SK-MEL-5 (cell line): ENCODE measurements at regions not wholly inside any gene's neighbourhood (a gene's known extent, or its start where the extent isn't known, plus 50 kb on each side); places are given as distances from the start of the nearest gene placed in this dataset.
"Not testable (repeated sequence)": the region's sequence is repeated elsewhere in the genome, so short reads cannot be mapped to it uniquely, and the experiment has no call there.

ENCODE experiments used
- DNase-seq: peaks from one replicate; pipeline ENCODE4 v3.0.0-alpha.2; 2016; ENCODE audit warnings: low read depth, low spot score
- in situ Hi-C: cut with HindIII; loops from 2 replicates; pipeline ENCODE4 v1.10.0; 2016; ENCODE audit warnings: low sequenced_read_pairs, high pct_unique_total_duplicates, low pct_unique_long_range_greater_than_20kb

DNA sequence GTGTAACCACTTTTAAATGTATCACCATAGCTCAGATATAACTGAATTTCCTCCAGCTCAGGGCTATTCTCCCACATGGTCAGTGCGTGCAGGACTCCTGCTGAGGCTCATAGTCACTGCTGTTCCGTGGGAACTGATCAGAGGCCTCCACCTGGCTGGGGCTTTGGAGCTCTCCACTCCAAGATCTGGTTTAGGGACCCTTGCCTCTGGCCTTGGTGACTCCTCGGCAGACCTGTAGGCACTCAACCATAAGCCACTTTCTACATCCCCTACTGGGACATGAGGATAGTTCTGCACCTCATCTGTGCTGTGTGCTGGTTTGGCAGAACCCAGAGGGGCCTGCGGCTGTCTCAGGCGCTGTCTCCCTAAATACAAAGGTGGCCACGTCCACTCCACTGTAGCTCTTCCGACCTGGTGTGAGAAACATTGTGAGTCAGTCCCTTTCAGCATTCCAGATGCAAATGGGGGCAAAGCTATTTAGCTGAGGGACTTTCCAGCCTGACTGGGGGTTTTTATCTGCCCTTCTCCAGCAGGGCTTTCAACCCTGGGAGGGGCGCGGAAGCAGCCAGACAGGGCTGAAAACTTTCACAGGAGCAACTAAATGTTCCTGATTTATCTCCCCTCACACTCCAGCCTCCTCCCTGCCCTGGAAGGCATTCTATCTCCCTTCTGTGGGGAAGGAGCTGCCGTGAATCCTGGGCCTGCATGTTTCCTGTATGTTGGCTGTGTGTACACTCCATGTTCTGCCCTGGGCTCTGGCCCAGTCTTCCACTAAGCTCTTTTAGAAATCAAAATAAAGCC, 218.3 kb upstream of the DAAM1 start:
- DNase-seq, result no peak
- in situ Hi-C loops, result no loop called here

- in situ Hi-C loops, result no loop called here
- DNase-seq, result no peak
These were observed 216.0 kb upstream of the DAAM1 start for GRCh38 chr14:58972233-58973017.

- no peak for DNase-seq
- in situ Hi-C loops, result no loop called here
These were observed 211.1 kb upstream of the DAAM1 start for GRCh38 chr14:58977366-58977765.

DNA sequence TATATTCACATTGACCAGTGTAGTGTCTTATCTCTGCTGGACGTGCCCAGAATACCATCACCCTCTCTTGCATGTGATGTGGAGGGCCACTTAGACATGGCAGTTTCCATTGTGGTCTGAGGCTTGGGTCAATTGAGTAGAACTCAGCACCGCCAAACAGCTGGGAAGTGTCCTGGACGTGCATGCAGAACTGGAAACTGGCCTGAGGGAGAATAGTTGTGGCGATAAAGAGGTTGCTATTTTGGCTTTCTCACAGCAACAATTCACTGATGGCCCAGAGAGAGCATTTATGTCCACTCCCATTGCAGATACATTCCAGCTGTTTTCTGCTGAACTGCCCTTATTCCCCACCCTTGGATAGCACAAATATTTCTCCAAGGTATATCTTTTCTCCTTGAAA, 210.1 kb upstream of the DAAM1 start:
- in situ Hi-C loops, result no loop called here
- no peak for DNase-seq

DNA sequence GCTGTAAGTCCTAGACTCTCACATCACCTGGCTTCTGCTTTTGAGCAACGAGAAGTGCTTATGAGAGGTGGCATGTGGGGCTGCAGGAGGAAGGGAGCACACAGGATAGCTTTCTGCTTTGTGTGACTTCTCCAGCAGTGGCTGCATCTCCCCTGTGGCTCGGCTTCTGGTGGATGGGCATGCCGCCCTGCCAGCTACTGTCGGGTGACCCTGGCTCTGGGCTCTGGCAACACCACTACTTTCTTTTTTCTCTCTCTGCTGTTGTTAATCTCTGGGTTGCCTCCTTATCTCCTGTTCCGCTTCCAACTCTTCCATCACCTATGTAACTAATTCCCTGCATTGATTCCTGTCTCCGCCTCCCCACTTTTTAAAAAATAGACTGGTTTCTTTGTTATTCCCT, 209.1 kb upstream of the DAAM1 start:
- DNase-seq, result no peak
- in situ Hi-C loops, result no loop called here

- DNase-seq, result no peak
- in situ Hi-C loops, result no loop called here
These were observed 206.6 kb upstream of the DAAM1 start for GRCh38 chr14:58981840-58982239.

DNA sequence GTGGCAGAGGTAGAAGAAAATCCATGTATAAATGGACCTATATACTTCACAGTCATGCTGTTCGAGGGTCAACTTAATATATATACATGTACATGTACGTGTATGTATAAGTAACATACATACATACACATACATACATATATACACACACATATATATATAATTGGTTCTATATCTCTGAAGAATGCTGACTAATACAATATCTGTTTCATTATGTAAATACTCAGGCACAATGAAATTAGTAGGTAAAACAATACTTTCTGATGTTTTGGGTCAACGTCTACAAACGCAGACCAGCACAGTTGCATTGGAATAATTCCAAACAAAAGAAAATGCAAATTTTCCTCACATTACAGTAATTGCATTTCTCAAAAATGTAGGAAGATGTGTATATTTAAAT, 202.7 kb upstream of the DAAM1 start:
- DNase-seq, result no peak
- in situ Hi-C loops, result no loop called here

- no peak for DNase-seq
- in situ Hi-C loops, result no loop called here
These were observed 200.9 kb upstream of the DAAM1 start for GRCh38 chr14:58987591-58987990.

GRCh38 chr14:58992935-58993334, 195.5 kb upstream of the DAAM1 start:
- in situ Hi-C loops, result no loop called here
- DNase-seq, result no peak

- no peak for DNase-seq
- in situ Hi-C loops, result no loop called here
These were observed 194.3 kb upstream of the DAAM1 start for GRCh38 chr14:58994130-58994529.

- in situ Hi-C loops, result no loop called here
- DNase-seq, result no peak
These were observed 184.5 kb upstream of the DAAM1 start for GRCh38 chr14:59004012-59004411.

DNA sequence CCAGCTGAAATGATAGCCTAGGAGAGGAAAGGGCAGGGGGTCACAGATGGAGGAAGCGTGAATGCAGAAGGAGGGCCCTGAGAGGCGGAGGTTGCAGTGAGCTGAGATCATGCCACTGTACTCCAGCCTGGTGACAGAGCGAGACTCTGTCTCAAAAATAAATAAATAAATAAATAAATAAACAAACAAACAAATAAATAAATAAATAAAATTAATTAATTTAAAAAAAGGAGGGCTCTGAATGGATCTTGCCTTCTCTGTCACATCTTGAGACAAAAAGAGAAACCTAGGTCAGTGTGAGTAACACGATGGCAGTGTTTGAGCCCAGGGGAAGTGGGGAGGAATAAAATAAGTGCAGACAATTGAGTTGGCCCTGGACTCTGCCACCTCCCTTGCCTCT, 182.3 kb upstream of the DAAM1 start:
- in situ Hi-C loops, DNase-seq: not testable (repeated sequence)

- in situ Hi-C loops, result no loop called here
- DNase-seq, result no peak
These were observed 178.5 kb upstream of the DAAM1 start for GRCh38 chr14:59009967-59010366.

DNA sequence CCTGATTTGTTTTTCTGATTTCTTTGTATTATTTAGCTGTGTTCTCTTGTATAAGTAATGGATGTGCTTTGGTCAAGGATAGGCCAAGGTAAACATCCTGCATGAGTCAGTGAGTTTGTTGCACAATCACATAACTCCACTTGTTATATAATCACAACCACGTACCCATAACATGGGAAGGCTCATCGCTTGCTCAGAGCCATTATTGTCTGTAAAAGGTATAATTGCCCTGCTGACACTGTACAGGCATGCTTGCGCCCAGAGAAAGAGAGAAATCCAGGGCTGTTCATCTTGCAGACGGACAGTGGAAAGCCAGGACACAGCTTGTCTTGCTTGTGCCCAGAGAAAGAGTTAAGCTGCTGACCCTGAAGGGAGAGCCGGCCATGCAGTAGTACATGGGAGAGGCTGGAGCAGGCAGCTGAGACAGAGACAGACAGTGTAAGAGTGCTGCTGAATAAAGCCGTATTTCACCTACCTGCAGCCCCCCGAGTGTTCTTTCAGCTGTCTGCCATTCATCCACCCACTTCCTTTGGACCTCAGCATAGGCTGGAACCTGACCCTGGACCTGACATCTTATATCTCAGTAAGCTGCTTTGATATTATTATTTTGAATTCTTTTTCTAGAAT, 174.7 kb upstream of the DAAM1 start:
- no peak for DNase-seq
- in situ Hi-C loops, result no loop called here

- in situ Hi-C loops, result no loop called here
These were observed 173.0 kb upstream of the DAAM1 start for GRCh38 chr14:59015482-59015881.

DNA sequence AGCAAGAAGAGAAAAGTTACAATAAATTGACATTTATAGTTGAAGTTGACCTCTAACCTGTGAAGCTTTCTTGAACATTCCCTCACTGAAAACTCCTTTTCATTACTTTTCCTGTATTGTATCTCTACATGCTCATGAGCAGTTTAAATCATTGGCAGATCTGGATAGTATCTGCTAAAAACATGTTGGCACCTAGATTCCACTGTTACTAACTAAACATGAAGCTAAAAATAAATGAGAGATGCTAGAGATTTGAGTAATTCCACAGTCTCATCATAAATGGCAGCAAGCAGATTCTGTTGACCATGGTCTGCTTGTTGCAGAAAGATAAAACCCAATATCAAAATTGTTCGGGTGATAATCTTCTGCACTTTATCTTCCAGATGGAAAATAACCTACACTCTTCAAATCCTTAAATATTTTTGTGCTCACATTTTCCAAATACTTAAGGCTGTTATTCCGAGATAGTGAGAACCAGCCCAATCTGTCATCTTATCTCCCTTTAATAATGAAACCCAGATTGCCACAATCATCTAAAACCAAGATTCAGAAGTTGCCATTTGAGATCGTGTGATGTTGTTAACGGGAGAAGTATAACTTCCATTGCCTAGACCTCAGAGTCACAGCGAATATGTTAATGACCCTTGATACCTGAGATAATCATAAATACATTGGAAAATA, 171.0 kb upstream of the DAAM1 start:
- no peak for DNase-seq
- in situ Hi-C loops, result no loop called here

More at GRCh38 chr14:59015482-59015881, 173.0 kb upstream of the DAAM1 start:
- DNase-seq, result no peak

GRCh38 chr14:59018460-59018859, 170.0 kb upstream of the DAAM1 start:
- in situ Hi-C loops, result no loop called here
- no peak for DNase-seq

GRCh38 chr14:59018978-59019377, 169.5 kb upstream of the DAAM1 start:
- in situ Hi-C loops, result no loop called here
- DNase-seq, result peak; percentile 42
